ENCODE measurements at regions not wholly inside any gene's neighbourhood (a gene's known extent, or its start where the extent isn't known, plus 50 kb on each side); places are given as distances from the start of the nearest gene placed in this dataset.
A peak's percentile ranks its signal among the peaks of the same experiment; 100 is the strongest.
"Not testable (repeated sequence)": the region's sequence is repeated elsewhere in the genome, so short reads cannot be mapped to it uniquely, and the experiment has no call there.

- TF ChIP-seq CTCF (IDR thresholded peaks at IDR 0.05): no peak
- Histone ChIP-seq H3K4me3 (no peak overlapping the region), H3K27ac (no peak overlapping the region), H3K9me3 (peaks cover 5% of the 10 kb centered on the region), H3K27me3 (ENCODE audit: low read depth) (no peaks in the 10 kb centered on the region), H3K36me3 (no peaks in the 10 kb centered on the region), H3K4me1 (no peaks in the 10 kb centered on the region)
- intact Hi-C loops (cut with DNase I): no loop called here
- ATAC-seq: no peak
- DNase-seq: no peak
Measured at GRCh38 chr7:34227525-34227924, 322.2 kb downstream of the BMPER start.

- ATAC-seq: not testable (repeated sequence)
Measured at GRCh38 chr7:34235101-34235500, 329.8 kb downstream of the BMPER start.

GRCh38 chr7:34236057-34236456 is 330.7 kb downstream of the BMPER start:
- ATAC-seq: no peak
- intact Hi-C loops (cut with DNase I): no loop called here
- TF ChIP-seq CTCF (IDR thresholded peaks at IDR 0.05): no peak
- DNase-seq: no peak
- H3K9me3 ChIP-seq: no peaks in the 10 kb centered on the region
- no peaks in the 10 kb centered on the region for H3K4me1 ChIP-seq
- H3K4me3 ChIP-seq: no peak overlapping the region
- no peak overlapping the region for H3K27ac ChIP-seq
- H3K36me3 ChIP-seq: no peaks in the 10 kb centered on the region
- H3K27me3 ChIP-seq (ENCODE audit: low read depth): no peaks in the 10 kb centered on the region

More at GRCh38 chr7:34235101-34235500, 329.8 kb downstream of the BMPER start:
- H3K4me1 ChIP-seq; intact Hi-C loops (cut with DNase I); H3K27me3 ChIP-seq (ENCODE audit: low read depth); DNase-seq; H3K27ac ChIP-seq; H3K4me3 ChIP-seq; H3K9me3 ChIP-seq; H3K36me3 ChIP-seq: not testable (repeated sequence)

GRCh38 chr7:34236839-34237492 is 331.6 kb downstream of the BMPER start:
- ATAC-seq: peak in 1 of 2 donors; percentile 35

GRCh38 chr7:34237493-34237849 is 332.1 kb downstream of the BMPER start:
- H3K4me1 ChIP-seq: no peaks in the 10 kb centered on the region
- TF ChIP-seq CTCF (IDR thresholded peaks at IDR 0.05): no peak
- no peak overlapping the region for H3K27ac ChIP-seq
- DNase-seq (no peak), ATAC-seq (no peak)
- H3K27me3 ChIP-seq (ENCODE audit: low read depth): no peaks in the 10 kb centered on the region
- no peak overlapping the region for H3K4me3 ChIP-seq
- H3K9me3 ChIP-seq: no peaks in the 10 kb centered on the region
- H3K36me3 ChIP-seq: no peaks in the 10 kb centered on the region
- intact Hi-C loops (cut with DNase I): no loop called here

More at GRCh38 chr7:34236839-34237492, 331.6 kb downstream of the BMPER start:
- no peaks in the 10 kb centered on the region for H3K36me3 ChIP-seq
- DNase-seq: no peak
- H3K4me3 ChIP-seq: no peak overlapping the region
- H3K9me3 ChIP-seq: no peaks in the 10 kb centered on the region
- no peak overlapping the region for H3K27ac ChIP-seq
- H3K4me1 ChIP-seq: no peaks in the 10 kb centered on the region
- no peaks in the 10 kb centered on the region for H3K27me3 ChIP-seq (ENCODE audit: low read depth)
- intact Hi-C loops (cut with DNase I): no loop called here
- no peak for TF ChIP-seq CTCF (IDR thresholded peaks at IDR 0.05)

- TF ChIP-seq CTCF (IDR thresholded peaks at IDR 0.05): no peak
- H3K27ac ChIP-seq: no peak overlapping the region
Measured at GRCh38 chr7:34240417-34240816, 335.1 kb downstream of the BMPER start.

More at GRCh38 chr7:34240417-34240816, 335.1 kb downstream of the BMPER start:
- Histone ChIP-seq H3K4me1 (no peaks in the 10 kb centered on the region), H3K9me3 (no peaks in the 10 kb centered on the region), H3K27me3 (ENCODE audit: low read depth) (no peaks in the 10 kb centered on the region), H3K4me3 (no peak overlapping the region), H3K36me3 (no peaks in the 10 kb centered on the region)
- intact Hi-C loops (cut with DNase I): no loop called here
- no peak for DNase-seq
- no peak for ATAC-seq
